NCI-H524 treated with DMSO at 0.1 percent for 48 hours (cell line): ENCODE measurements at regions not wholly inside any gene's neighbourhood (a gene's known extent, or its start where the extent isn't known, plus 50 kb on each side); places are given as distances from the start of the nearest gene placed in this dataset.

ENCODE experiments used
- DNase-seq: peaks from one replicate; lab custom pipeline; 2025; lab: John Stamatoyannopoulos, UW

DNA sequence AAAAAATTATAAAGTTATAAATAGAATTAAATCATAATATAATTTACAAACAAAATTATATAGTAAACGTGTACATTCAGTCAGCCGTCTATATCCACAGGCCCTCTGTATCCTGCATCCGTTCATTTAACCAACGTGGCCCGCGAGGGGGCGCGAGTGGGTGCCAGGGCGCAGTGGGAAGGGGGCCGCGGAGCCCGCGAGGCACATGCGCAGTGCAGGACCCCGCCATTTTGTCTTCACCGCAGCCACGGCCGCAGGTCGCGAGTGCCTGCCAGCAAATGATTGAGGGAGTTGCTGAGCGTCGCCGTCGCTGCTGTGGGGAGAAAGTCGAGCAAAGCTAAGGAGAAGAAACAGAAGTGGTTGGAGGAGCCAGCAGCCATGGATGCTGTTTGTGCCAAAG lies 53.4 kb upstream of the ECI2 start:
- DNase-seq: no peak

GRCh38 chr6:4187480-4187879 lies 52.1 kb upstream of the ECI2 start:
- DNase-seq: no peak

DNA sequence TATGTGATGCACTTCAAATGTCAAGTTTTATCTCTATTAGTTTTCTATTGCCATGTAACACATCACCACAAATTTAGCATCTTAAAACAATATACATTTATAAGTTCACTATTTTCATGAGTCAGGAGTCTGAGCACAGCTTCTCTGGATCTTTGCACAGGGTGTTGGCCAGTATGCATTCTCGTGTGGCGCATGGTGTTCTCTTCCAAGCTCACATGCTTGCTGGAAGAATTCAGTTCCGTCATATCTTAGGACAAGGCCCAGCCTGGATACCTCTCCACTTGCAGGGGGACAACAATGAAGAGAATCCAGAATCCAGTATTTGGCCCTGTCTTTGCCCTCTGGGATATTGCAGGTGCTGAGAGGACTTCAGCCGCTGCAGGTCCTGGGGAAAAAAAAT lies 51.0 kb upstream of the ECI2 start:
- no peak for DNase-seq

GRCh38 chr6:4185846-4186245 lies 50.5 kb upstream of the ECI2 start:
- DNase-seq: no peak

DNA sequence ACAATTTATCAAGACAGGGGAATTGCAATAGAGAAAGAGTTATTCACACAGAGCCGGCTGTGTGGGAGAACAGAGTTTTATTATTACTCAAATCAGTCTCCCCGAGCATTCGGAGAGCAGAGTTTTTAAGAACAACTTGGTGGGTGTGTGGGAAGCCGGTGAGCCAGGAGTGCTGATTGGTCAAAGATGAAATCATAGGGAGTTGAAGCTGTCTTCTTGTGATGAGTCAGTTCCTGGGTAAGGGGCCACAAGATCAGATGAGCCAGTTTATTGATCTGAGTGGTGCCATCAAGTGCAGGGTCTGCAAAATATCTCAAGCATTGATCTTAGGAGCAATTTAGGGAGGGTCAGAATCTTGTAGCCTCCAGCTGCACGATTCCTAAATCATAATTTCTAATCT lies 50.0 kb upstream of the ECI2 start:
- no peak for DNase-seq
